ENCODE measurements at regions not wholly inside any gene's neighbourhood (a gene's known extent, or its start where the extent isn't known, plus 50 kb on each side); places are given as distances from the start of the nearest gene placed in this dataset.
A peak's percentile ranks its signal among the peaks of the same experiment; 100 is the strongest.
"Not testable (repeated sequence)": the region's sequence is repeated elsewhere in the genome, so short reads cannot be mapped to it uniquely, and the experiment has no call there.

DNA sequence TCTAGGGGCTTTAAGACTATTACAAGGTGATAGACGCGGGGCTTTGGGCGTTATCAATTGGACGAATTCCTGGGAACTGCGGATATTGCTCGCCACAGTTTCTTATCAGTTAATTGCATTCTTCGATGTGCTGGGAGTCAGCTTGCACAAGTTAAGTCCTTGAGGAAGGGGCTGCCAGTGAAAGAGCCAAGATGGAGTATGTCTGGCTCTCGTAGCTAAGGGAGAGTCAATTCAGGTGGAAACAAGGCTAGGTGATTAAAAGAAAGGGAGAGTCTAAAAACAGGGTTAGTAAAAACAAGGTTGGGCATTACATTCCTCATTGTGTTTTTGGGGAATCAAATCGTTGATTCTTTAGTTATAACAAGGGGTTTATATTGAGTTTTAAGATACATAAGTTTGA, 121.6 kb downstream of the UNC93B1 start:
- H3K4me3 ChIP-seq (ENCODE audit: low read depth, low read length); in situ Hi-C loops (cut with HindIII; ENCODE audit: low sequenced_read_pairs); DNase-seq (ENCODE audit: low read depth, low spot score): not testable (repeated sequence)

DNA sequence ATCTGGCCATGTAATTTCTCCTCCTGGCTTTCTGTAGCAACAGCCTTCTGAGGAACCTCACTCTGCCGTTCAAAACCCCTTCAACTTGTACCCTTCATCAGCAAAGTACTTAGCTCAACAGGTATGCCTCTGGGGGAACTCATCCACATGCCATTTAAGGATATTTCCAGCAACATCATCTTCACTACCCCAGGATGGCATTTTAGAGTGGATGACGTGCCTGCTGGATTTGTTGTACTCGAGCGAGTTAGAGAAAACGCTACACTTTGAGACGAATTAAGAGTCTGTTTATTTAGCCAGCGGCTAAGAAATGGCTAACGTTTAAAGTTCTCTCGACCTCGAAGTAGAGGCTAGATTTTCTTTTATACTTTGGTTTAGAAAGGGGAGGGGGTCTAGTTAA, 122.1 kb downstream of the UNC93B1 start:
- in situ Hi-C loops (cut with HindIII; ENCODE audit: low sequenced_read_pairs); H3K4me3 ChIP-seq (ENCODE audit: low read depth, low read length); DNase-seq (ENCODE audit: low read depth, low spot score): not testable (repeated sequence)

DNA sequence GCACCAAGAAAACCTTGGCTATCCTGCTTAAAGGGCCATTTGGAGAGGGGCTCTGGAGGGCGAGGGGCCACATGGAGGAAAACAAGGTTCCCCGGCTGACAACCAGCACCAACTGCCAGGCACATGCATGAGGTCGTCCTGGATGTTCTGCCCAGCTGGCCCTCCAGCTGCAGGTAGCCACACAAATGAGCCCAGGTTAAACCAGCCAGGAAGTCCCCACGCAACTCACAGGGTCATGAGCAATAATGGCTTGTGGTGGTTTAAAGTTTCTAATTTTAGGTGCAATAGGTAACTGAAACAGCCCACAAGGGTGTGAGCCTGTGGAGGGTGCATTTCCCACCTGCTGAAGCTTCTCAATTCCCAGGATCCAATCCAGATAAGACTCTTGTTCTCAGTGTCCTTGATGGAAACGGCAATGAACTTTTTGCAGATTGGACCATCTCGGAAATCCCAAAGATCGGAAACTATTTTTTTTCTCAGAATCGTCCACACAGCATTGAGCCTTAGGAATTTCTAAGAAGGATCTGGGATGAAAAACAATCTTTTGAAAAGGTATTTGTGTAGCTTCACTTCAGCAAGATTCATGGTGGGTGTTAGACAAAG, 123.2 kb downstream of the UNC93B1 start:
- DNase-seq (ENCODE audit: low read depth, low spot score); H3K4me3 ChIP-seq (ENCODE audit: low read depth, low read length); in situ Hi-C loops (cut with HindIII; ENCODE audit: low sequenced_read_pairs): not testable (repeated sequence)

DNA sequence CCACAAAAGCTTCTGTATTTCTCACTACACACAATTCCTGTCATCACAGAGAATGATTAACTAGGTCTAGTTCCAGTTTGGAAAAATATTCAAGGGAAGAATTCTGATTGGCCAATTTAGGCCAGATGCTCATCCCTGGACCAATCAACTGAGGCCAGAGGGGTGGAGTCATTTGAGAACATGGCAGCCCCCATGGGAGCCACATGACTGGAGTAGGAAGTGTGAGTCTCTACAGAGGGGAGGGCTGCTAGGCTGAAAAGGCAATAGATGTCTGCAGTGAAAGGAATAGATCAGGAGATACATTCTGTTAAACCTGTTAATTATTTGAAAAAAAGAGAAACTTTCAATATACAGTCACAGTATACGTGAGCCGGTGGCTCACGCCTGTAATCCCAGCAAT, 125.2 kb downstream of the UNC93B1 start:
- H3K4me3 ChIP-seq (ENCODE audit: low read depth, low read length); DNase-seq (ENCODE audit: low read depth, low spot score); in situ Hi-C loops (cut with HindIII; ENCODE audit: low sequenced_read_pairs): not testable (repeated sequence)

DNA sequence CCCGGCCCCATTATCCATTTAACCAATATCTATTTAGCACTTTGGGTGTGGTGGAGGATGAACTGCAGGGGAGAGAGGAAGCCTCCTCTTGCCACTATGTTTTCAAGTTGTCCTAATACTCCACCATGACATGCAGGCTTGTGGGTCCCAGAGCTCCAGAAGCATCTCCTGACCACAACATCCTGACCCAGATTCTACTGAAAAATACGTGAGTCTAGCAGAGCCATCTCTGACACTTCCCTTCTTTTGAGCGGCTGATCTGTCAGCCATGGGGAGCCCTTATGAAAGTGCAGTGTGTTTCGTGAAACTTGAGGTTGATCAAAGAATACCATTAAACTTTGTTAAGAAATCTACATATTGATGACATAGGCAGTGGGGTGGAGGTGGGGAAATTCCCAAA, 126.6 kb downstream of the UNC93B1 start:
- H3K4me3 ChIP-seq (ENCODE audit: low read depth, low read length); DNase-seq (ENCODE audit: low read depth, low spot score); in situ Hi-C loops (cut with HindIII; ENCODE audit: low sequenced_read_pairs): not testable (repeated sequence)

DNA sequence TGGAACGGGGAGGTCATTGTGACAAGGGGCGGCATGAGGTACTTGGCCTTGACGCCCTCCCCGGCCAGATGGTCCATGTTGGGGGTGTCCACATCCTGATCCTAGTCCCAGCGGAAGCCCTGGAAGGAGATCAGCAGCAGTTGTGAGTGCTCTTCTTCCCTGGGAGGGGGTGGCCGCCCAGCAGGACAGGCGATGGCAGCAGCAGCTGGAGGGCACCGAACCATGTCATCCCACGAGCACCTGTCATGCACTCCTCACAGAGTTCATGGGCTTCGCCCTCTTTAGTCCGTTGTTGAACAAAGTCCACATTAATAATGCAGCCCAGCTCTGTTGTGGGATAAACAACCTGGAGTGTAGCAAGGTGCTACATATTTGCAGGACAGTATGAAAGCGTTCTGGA, 130.7 kb downstream of the UNC93B1 start:
- in situ Hi-C loops (cut with HindIII; ENCODE audit: low sequenced_read_pairs): not testable (repeated sequence)

DNA sequence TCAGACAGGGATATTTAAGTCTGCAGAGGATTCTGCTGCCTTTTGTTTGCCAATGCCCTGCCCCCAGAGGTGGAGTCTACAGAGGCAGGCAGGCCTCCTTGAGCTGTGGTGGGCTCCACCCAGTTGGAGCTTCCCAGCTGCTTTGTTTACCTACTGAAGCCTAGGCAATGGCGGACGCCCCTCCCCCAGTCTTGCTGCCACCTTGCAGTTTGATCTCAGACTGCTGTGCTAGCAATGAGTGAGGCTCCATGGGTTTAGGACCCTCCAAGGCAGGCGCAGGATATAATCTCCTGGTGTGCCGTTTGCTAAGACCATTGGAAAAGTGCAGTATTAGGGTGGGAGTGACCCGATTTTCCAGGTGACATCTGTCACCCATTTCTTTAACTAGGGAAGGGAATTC, 132.7 kb downstream of the UNC93B1 start:
- DNase-seq (ENCODE audit: low read depth, low spot score); in situ Hi-C loops (cut with HindIII; ENCODE audit: low sequenced_read_pairs); H3K4me3 ChIP-seq (ENCODE audit: low read depth, low read length): not testable (repeated sequence)

More for the DNA sequence above, 130.7 kb downstream of the UNC93B1 start:
- not testable (repeated sequence) for H3K4me3 ChIP-seq (ENCODE audit: low read depth, low read length); DNase-seq (ENCODE audit: low read depth, low spot score)

DNA sequence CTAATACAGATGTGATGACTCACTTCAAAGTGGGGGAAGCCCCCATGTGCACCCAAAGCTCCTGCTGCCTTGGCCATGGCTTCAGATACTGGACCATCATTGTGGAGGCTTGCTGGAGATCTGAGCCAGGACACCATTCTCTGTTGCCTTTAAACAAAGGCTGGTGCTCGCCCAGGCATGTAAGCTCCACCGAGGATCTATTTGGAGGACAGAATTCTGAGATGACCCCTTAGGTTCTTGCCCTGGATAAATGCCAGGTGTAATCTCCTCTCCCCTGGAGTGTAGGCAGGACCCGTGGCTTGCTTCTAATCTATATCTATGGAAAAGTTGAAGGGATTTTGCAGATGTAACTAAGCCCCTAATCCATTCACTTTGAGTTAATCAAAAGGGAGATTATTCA, 141.0 kb downstream of the UNC93B1 start:
- H3K4me3 ChIP-seq (ENCODE audit: low read depth, low read length); in situ Hi-C loops (cut with HindIII; ENCODE audit: low sequenced_read_pairs); DNase-seq (ENCODE audit: low read depth, low spot score): not testable (repeated sequence)

DNA sequence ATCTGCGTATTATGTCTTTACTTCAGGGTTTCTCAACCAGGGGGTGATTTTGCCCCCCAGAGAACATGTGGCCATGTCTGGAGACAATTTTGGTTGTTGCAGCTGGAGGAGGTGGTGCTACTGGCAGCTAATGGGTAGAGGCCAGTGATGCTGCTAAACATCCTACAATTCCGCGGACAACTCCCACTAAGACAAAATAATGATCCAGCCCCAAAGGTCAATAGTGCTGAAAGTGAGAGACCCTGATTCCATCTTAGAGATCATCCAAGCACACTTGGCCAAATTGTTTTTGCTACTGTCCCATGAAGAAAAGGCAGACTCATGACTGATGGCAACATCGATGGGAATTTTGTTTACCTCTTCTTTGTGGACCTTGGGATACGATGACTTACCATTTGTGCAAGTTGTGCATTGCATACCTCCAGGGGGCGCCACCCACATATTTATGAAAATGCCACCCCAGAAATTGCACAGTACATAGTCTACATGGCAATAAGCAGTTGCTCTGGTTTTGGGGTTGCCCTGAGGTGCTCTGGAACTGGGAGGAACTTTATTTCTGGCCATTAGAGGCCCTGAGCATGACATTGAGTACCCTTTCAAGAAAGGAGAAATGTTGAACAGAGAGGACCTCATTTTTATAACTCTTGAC, 144.3 kb downstream of the UNC93B1 start:
- in situ Hi-C loops (cut with HindIII; ENCODE audit: low sequenced_read_pairs); H3K4me3 ChIP-seq (ENCODE audit: low read depth, low read length); DNase-seq (ENCODE audit: low read depth, low spot score): not testable (repeated sequence)

DNA sequence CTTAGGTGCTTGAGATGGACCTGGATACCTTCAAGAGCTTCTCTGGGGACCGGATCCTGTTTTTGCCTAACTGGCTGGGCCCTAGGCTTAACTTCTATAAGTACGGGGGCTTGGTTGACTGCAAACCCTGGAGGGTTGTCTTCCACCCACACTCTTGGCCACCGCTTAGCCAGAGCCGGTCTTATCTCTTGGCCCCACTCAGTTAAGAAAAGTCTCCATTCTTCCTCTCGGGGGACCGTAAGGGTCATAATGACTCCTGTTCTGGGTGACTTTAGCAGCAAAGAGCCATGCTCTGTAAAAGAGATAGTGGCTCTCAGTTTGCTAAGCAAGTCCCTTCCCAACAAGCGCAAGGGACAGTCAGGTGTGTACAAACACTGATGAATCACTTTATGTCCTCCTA, 153.2 kb downstream of the UNC93B1 start:
- H3K4me3 ChIP-seq (ENCODE audit: low read depth, low read length); DNase-seq (ENCODE audit: low read depth, low spot score); in situ Hi-C loops (cut with HindIII; ENCODE audit: low sequenced_read_pairs): not testable (repeated sequence)

DNA sequence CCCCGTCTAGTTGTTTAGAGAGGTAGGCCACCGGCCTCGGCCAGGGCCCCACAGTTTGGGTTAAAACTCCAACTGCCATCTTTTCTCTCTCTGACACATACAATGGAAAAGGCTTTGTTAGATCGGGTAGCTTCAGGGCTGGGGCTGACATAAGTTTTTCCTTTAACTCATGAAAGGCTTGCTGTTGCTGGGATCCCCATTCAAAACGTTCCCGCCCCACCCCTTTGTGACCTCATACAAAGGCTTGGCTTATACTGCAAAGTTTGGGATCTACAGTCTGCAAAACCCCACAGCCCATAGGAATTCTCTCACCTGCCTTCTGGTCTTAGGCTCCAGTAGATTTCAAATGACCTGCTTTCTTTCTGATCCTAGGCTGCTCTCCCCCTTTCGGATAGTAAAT, 154.1 kb downstream of the UNC93B1 start:
- in situ Hi-C loops (cut with HindIII; ENCODE audit: low sequenced_read_pairs); DNase-seq (ENCODE audit: low read depth, low spot score); H3K4me3 ChIP-seq (ENCODE audit: low read depth, low read length): not testable (repeated sequence)

DNA sequence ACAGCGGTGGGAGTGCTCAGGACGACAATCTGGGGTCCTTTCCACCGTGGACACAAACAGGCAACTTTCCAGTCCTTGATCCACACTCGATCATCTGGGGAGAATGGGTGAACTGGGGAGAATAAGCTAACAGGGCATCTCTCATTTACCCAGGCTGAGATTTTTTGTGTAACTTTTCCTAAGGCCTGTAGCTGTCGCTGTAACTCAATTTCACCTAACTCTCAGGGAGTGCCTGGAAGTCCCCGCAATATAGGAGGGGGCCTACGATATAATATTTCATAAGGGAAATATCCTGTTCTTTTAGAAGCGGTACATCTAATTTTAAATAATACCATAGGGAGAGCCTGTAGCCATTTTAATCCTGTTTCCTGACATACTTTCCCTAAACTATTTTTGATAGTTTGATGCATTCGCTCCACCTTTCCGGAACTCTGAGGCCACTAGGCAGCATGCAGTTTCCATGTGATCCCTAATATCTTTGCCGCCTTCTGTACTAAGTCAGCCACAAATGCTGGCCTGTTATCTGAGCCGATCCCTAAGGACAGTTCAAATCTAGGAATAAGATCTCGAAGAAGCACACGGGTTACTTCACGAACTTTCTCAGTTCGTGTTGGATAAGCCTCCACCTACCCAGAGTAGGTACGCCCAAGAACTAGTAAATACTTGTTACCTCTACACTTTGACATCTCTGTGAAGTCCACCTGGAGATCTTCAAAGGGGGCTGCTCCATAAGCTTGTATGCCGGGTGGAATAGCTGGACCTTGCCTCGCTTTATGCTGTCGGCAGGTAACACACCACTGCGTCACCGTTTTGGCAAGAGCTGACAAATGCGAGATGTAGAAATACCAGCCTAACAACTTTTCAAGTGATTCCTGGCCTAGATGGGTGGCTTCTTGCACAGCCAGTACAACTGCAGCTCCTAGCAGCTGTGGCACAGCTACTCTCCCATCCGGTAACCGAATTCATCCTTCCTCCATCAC, 155.7 kb downstream of the UNC93B1 start:
- DNase-seq (ENCODE audit: low read depth, low spot score); in situ Hi-C loops (cut with HindIII; ENCODE audit: low sequenced_read_pairs); H3K4me3 ChIP-seq (ENCODE audit: low read depth, low read length): not testable (repeated sequence)
- TF ChIP-seq, protein P1, sequence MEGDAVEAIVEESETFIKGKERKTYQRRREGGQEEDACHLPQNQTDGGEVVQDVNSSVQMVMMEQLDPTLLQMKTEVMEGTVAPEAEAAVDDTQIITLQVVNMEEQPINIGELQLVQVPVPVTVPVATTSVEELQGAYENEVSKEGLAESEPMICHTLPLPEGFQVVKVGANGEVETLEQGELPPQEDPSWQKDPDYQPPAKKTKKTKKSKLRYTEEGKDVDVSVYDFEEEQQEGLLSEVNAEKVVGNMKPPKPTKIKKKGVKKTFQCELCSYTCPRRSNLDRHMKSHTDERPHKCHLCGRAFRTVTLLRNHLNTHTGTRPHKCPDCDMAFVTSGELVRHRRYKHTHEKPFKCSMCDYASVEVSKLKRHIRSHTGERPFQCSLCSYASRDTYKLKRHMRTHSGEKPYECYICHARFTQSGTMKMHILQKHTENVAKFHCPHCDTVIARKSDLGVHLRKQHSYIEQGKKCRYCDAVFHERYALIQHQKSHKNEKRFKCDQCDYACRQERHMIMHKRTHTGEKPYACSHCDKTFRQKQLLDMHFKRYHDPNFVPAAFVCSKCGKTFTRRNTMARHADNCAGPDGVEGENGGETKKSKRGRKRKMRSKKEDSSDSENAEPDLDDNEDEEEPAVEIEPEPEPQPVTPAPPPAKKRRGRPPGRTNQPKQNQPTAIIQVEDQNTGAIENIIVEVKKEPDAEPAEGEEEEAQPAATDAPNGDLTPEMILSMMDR (IDR thresholded peaks at IDR 0.05; ENCODE audit: low read depth, low read length): peak; percentile 37

DNA sequence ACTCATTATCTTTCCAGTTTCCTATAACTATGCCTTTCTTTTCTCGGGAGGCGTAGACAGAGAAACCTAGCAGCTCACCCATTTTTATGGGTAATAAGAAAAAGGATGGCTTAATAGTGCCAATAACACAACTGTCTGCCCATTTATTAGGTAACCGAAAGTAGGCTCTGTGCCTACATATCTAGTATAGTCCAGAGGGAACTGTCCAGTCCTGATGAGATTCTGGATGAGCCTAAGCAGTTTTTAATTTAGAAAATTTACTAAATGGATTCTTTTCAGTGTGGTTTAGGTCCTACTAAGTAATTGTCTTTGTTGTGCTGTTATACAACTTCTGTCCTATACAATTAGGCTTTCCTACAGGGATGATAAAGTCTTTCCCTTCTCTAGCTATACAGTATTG, 157.6 kb downstream of the UNC93B1 start:
- in situ Hi-C loops (cut with HindIII; ENCODE audit: low sequenced_read_pairs): not testable (repeated sequence)

DNA sequence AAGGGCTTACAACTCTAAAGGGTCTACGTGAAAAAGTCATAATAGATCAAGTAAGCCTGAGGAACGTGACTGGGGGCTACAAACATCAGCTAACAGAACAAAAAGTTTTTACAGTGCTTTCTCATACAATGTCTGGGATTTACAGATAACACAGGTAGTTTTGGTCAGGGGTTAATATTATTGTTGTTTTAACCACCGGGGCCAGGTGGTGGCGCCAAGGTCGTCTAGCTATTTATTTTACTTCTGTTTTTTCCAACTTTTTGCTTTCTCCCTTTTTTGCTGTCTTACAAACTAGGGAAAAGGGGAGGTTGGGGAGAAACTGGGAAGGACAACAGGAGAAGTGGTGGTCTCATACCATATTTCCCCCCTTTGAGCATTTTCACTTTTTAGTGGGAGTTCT, 158.6 kb downstream of the UNC93B1 start:
- in situ Hi-C loops (cut with HindIII; ENCODE audit: low sequenced_read_pairs); DNase-seq (ENCODE audit: low read depth, low spot score); H3K4me3 ChIP-seq (ENCODE audit: low read depth, low read length): not testable (repeated sequence)

More for the DNA sequence above, 157.6 kb downstream of the UNC93B1 start:
- not testable (repeated sequence) for H3K4me3 ChIP-seq (ENCODE audit: low read depth, low read length); DNase-seq (ENCODE audit: low read depth, low spot score)

DNA sequence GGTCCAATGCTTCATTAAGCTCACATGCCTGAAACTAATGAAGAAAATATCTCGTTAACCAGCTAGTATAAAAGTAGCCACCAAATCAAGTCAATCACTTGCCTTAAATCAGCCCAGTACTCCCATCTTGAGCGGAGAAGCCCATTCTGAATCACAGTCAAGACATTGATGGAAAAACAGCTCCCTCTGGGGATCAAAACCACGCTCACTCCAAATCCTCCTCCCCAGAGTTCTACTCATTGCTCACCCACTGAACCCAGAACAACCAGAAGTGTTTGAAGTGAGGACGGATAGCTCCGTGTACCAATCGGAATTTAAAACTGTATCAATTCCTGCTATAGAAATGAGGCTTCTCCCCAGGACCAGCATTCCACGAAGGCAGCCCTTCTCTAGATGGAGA, 163.3 kb downstream of the UNC93B1 start:
- DNase-seq (ENCODE audit: low read depth, low spot score); H3K4me3 ChIP-seq (ENCODE audit: low read depth, low read length); in situ Hi-C loops (cut with HindIII; ENCODE audit: low sequenced_read_pairs): not testable (repeated sequence)

DNA sequence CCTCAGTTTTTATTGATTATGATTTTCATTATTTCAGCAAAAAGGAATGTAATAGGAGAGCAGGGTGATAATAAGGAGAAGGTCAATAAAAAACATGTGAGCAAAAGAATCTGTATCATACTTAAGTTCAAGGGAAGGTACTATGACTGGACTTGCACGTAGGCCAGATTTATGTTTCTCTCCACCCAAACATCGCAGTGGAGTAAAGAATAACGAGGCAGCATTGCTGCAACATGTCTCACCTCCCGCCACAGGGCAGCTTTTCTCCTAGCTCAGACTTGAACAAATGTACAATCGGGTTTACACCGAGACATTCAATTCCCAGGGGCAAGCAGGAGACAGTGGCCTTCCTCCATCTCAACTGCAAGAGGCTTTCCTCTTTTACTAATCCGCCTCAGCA, 155.7 kb upstream of the ALDH3B2 start:
- H3K4me3 ChIP-seq (ENCODE audit: low read depth, low read length); DNase-seq (ENCODE audit: low read depth, low spot score); in situ Hi-C loops (cut with HindIII; ENCODE audit: low sequenced_read_pairs): not testable (repeated sequence)

Measured in astrocyte of the spinal cord (primary cell).